PFSK-1 (cell line): ENCODE measurements at regions not wholly inside any gene's neighbourhood (a gene's known extent, or its start where the extent isn't known, plus 50 kb on each side); places are given as distances from the start of the nearest gene placed in this dataset.

Experiments
- FOXP2 ChIP-seq: optimal IDR thresholded peaks from 2 replicates; pipeline ENCODE3; 2011; ENCODE audit warnings: borderline replicate concordance, control low read depth, inconsistent platforms; ENCODE audit not compliant: insufficient read depth; ENCODE audit errors: extremely low read length, extremely low read depth
- POLR2AphosphoS5 ChIP-seq: IDR thresholded peaks from 2 replicates; pipeline ENCODE4 v1.6.1; 2012; ENCODE audit warnings: low read depth, mild to moderate bottlenecking, control low read depth, low read length, moderate library complexity
- REST ChIP-seq, 2 experiments: IDR thresholded peaks; 2 replicates each; pipeline versions ENCODE4 v1.6.1 to v1.8.0; 2011 to 2012; ENCODE audit warnings: low read depth in 2 of 2, low read length in 2 of 2, control low read depth in 1 of 2, inconsistent platforms in 1 of 2, mild to moderate bottlenecking in 1 of 2, moderate library complexity in 1 of 2; ENCODE audit not compliant: insufficient read depth in 1 of 2
- SIN3A ChIP-seq: IDR thresholded peaks from 2 replicates; pipeline ENCODE4 v1.6.1; 2012; ENCODE audit warnings: mild to moderate bottlenecking, low read length, moderate library complexity, borderline replicate concordance; ENCODE audit not compliant: insufficient read depth
- TAF1 ChIP-seq: IDR thresholded peaks from 2 replicates; pipeline ENCODE4 v1.6.1; 2012; ENCODE audit warnings: low read length, control low read depth, borderline replicate concordance; ENCODE audit not compliant: insufficient read depth

DNA sequence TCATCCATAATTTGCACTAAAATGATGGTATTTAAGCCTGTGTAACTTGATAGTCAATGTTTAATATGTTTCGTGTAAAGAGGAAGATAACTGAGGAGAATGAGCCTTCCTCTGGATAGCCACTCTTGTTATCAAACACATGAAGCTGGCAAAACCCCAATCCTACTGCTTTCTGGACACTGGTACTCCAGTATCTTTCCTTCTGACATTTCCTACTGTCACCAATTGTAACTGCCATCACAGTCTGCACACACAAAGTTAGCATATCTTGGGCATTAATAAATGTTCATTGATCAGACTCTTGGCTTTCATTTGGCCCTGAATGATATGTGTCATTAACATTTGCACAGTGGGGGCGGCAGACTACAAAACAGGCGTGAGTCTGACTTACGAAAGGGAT, 419.1 kb downstream of the TMA16 start:
- TF ChIP-seq POLR2AphosphoS5 (no peak), TAF1 (no peak)

DNA sequence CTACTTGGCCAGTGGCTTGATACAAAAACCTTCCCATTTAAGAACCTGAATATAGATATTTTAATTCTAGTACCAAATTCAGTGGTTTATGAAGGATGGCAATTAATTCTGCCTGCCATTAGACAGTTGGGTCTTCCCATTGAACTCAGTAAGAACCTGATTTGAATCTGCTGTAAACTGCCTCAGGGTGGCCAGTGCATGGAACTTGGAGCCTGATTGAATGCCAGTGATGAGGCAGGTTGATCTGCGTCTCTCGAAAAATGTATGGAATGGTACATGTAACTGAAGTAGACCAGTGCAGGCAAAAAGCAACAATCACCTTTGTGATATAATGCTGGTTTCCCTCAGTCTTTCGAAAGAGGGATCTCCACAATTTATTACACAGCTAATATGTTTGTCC, 421.4 kb downstream of the TMA16 start:
- no peak for TF ChIP-seq SIN3A

DNA sequence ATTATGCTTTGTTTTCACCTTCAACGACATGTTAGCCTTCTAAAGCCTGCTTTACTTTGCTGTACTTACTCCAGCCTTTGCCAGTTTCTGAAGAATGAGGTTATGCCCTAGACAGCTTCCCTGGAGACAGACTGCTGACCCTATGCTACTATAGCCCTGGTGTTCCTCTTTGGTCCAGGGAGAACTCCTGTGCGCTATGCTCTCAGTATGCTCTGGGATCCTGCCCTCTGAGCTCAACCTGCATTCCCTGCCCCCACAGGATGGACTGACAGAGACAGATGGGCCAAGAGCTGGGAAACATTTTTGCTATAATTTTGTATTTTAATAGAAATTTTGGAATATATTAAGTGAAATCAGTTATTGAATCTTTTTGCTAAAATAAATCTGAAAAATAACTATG, 425.9 kb downstream of the TMA16 start:
- TF ChIP-seq FOXP2 (no peak), SIN3A (no peak), POLR2AphosphoS5 (no peak), TAF1 (no peak), REST (IDR thresholded peaks at IDR 0.05; ENCODE audit: insufficient read depth in 1 of 2, low read depth in 2 of 2, low read length in 2 of 2) (no peak)

GRCh38 chr4:163922302-163922701, 427.8 kb downstream of the TMA16 start:
- TF ChIP-seq FOXP2: no peak
- no peak for TF ChIP-seq REST (IDR thresholded peaks at IDR 0.05; ENCODE audit: insufficient read depth in 1 of 2, low read depth in 2 of 2, low read length in 2 of 2)
- no peak for TF ChIP-seq SIN3A
- TF ChIP-seq TAF1: no peak
- no peak for TF ChIP-seq POLR2AphosphoS5

DNA sequence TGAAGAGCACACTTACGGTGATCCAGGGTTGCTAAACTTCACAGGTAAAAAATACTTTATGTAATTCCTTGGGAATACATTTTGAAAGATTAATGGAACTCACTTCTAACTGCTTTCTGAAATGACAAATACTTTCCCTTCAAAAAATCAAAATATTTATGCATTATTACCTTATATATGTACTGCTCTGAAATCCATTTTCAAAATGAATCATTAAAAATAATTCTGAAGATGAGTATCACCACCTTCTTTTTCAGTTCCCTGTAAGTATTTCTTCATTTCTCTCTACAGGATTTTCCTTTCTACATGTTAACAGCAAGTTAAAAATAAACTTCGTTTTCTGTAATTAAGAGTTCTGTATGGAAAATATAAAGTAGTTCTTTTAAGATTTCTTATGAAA, 428.6 kb downstream of the TMA16 start:
- TF ChIP-seq REST (IDR thresholded peaks at IDR 0.05; ENCODE audit: insufficient read depth in 1 of 2, low read depth in 2 of 2, low read length in 2 of 2): no peak
- TF ChIP-seq POLR2AphosphoS5: no peak
- TF ChIP-seq TAF1: no peak
- TF ChIP-seq FOXP2: no peak
- TF ChIP-seq SIN3A: no peak

- no peak for TF ChIP-seq FOXP2
- no peak for TF ChIP-seq TAF1
- TF ChIP-seq SIN3A: no peak
- no peak for TF ChIP-seq POLR2AphosphoS5
- no peak for TF ChIP-seq REST (IDR thresholded peaks at IDR 0.05; ENCODE audit: insufficient read depth in 1 of 2, low read depth in 2 of 2, low read length in 2 of 2)
Measured at GRCh38 chr4:163930086-163930485, 435.6 kb downstream of the TMA16 start.
